Astrocyte of the cerebellum (primary cell): ENCODE measurements at regions not wholly inside any gene's neighbourhood (a gene's known extent, or its start where the extent isn't known, plus 50 kb on each side); places are given as distances from the start of the nearest gene placed in this dataset.

Experiments
- DNase-seq: peaks from one replicate; pipeline ENCODE4 v3.0.0-alpha.2; 2011; ENCODE audit warnings: low read depth
- H3K4me3 ChIP-seq: 2 replicates; pipeline ENCODE4 v1.5.1; 2011; ENCODE audit warnings: mild to moderate bottlenecking, low read depth, low read length, moderate library complexity
- in situ Hi-C: cut with HindIII; loops from 2 replicates; pipeline ENCODE4 v1.10.0; 2017; ENCODE audit warnings: low sequenced_read_pairs
- TF ChIP-seq, protein P1 (sequence below): IDR thresholded peaks from 2 replicates; pipeline ENCODE4 v1.5.1; 2012; ENCODE audit warnings: low read length, low read depth, moderate library complexity, mild to moderate bottlenecking; ENCODE audit errors: missing control alignments

DNA sequence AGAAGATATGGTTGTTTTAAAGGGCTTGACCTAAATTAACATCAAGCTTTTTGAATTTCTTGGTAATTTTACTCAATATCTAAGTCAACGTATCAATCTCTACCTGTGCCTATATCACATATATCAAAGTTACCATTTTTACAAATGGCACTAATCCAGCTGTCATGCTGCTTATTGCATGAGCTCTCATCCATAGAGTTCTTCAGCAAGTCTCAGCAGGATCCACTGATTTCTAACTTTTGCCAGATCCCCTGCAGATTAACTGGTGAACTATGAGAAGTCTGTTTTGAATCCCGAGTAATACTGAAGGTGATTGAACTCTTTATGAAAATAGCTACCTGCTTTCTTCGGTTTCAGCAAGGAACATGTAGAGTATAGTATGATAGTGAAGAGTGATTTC is 1239.8 kb upstream of the ACO1 start:
- no peak overlapping the region for H3K4me3 ChIP-seq
- in situ Hi-C loops = no loop called here
- DNase-seq = no peak
- TF ChIP-seq, protein P1, sequence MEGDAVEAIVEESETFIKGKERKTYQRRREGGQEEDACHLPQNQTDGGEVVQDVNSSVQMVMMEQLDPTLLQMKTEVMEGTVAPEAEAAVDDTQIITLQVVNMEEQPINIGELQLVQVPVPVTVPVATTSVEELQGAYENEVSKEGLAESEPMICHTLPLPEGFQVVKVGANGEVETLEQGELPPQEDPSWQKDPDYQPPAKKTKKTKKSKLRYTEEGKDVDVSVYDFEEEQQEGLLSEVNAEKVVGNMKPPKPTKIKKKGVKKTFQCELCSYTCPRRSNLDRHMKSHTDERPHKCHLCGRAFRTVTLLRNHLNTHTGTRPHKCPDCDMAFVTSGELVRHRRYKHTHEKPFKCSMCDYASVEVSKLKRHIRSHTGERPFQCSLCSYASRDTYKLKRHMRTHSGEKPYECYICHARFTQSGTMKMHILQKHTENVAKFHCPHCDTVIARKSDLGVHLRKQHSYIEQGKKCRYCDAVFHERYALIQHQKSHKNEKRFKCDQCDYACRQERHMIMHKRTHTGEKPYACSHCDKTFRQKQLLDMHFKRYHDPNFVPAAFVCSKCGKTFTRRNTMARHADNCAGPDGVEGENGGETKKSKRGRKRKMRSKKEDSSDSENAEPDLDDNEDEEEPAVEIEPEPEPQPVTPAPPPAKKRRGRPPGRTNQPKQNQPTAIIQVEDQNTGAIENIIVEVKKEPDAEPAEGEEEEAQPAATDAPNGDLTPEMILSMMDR = no peak

DNA sequence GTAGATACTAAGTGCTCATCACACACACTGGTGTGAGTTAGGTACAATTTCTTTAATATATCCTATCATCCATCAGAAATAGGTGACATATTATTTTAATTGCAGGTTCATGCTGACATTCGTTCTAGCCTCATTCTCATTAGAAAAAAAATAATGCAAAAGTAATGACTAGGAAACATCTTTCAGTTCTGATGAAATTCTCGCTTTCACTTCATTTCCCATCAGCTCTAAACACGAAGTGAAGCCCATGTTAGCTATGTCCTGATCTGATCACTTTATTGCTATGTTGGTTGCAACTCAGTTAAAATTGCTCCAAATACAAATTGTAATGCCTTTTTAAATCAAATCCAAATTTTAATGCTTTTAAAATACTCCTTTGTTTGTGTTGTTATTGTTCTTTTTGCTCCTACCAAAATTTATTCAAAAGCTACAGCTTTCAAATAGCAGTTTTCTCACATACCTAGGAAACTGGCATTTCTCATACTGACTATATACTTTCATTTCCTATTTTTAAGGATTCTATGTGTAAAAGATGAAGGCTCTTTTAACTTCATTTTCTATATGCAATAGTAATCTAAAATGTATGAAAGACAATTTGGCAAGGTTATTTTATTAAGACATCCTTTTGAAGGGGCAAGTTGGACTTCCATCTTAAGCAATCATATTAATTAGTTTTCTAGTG is 1237.8 kb upstream of the ACO1 start:
- in situ Hi-C loops = no loop called here
- TF ChIP-seq, protein P1 = no peak
- no peak overlapping the region for H3K4me3 ChIP-seq
- DNase-seq = no peak

DNA sequence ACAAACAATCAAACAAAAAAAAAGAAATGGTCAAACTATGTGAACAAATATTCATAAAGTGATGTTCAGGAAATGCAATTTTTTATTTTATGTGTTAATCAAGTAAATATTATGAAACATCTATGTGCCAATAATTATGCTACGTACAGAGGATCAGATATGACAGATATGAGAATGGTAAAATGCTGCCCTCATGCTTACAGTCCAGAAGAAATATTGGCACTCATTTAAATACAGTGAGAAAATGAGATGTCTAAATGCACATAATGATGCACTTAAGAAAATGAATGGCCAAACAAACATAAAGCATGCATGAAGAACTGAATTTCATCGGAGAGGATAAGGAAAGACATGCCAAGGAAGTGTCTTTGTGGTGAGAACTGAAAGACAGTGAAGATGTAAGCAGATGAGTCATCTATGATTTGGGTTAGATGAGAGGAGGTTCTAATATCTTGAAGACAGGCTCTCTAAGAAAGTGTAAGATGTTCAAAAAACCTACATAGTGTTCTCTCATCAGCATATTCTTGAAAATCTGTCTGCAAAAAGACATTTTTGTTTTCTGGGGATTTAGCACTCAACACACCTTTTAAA is 1231.1 kb upstream of the ACO1 start:
- in situ Hi-C loops = no loop called here
- TF ChIP-seq, protein P1 = no peak
- no peak for DNase-seq
- H3K4me3 ChIP-seq = no peak overlapping the region

DNA sequence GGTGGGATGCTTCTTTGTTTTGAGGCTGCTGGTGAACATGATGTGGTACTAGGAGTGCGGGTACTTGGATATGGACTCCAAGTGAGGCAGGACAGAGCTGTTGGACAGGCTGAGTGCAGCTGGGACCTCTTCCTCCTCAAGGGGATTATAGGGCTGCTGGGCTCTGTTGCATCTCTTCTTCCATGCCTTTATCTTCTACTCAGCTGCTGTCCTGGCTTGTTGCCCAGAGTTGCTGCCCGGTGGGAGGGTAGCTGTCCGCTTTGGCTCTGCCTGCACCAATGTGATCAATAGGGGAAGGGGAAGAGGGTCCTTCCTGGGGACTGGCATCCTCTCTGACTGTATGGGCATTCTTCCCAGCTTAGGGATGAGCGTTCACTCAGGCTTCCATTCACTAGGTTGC is 1217.9 kb upstream of the ACO1 start:
- TF ChIP-seq, protein P1 = no peak
- H3K4me3 ChIP-seq = no peak overlapping the region
- no peak for DNase-seq
- in situ Hi-C loops = no loop called here

DNA sequence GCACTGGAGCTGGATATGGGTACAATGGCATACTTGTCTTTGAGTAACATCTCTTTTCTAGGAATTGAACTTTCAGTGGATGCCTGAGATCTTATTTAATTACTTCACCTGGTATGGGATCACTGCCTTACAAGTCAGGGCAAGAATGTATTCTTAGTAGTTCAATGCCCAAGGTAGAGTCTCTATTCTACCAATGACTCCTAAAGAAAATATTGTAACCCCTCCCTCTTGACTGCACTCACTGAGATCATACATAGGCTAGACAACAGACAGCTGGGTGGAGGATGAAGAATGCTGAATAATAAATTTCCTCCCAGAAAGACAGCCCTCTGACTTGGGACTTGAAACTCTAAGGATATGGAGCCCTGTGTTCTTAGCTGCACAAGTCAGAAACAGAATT is 1216.3 kb upstream of the ACO1 start:
- no peak overlapping the region for H3K4me3 ChIP-seq
- in situ Hi-C loops = no loop called here
- no peak for DNase-seq
- TF ChIP-seq, protein P1 = no peak

DNA sequence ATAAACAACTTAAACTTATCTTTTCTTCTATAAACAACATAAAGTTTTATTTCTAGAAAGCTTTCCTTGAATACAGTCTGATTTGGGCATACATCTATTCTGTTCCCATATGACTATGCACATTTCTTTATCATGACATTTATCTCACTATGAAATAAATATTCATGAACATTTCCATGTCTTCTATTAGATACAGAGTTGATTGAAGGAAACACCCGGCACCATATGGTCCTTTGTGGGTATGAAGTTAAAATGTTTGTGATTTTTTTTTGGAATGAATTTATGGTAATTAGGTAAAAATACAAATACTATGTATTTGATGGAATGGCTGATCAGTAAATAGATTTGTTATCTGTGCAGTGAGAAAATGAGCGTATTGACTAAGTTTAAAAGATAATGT is 1209.8 kb upstream of the ACO1 start:
- TF ChIP-seq, protein P1 = no peak
- in situ Hi-C loops = no loop called here
- no peak for DNase-seq
- H3K4me3 ChIP-seq = no peak overlapping the region
